Liver (tissue), 3 donors: ENCODE measurements at regions not wholly inside any gene's neighbourhood (a gene's known extent, or its start where the extent isn't known, plus 50 kb on each side); places are given as distances from the start of the nearest gene placed in this dataset.

Experiments
- EGR1 ChIP-seq, 2 donors: IDR thresholded peaks; 2 replicates each; pipeline ENCODE4 v1.6.1; 2016 to 2018; ENCODE audit warnings: antibody characterized with exemption in 2 of 2, low read depth in 2 of 2
- GABPA ChIP-seq, 2 donors: IDR thresholded peaks in 1 of 2; conservative IDR thresholded peaks in 1 of 2; 2 replicates each; pipeline ENCODE4 v1.6.1; 2016; ENCODE audit warnings: antibody characterized with exemption in 2 of 2, mild to moderate bottlenecking in 1 of 2, moderate library complexity in 1 of 2
- JUND ChIP-seq, 2 donors: IDR thresholded peaks; 2 replicates each; pipeline ENCODE4 v1.6.1; 2016; ENCODE audit warnings: antibody characterized with exemption in 2 of 2
- RAD21 ChIP-seq, 2 donors: IDR thresholded peaks; 2 replicates each; pipeline ENCODE4 v1.6.1; 2016; ENCODE audit warnings: antibody characterized with exemption in 2 of 2, mild to moderate bottlenecking in 2 of 2
- TAF1 ChIP-seq: conservative IDR thresholded peaks from 2 replicates; pipeline ENCODE4 v1.6.1; 2016; ENCODE audit warnings: antibody characterized with exemption, mild to moderate bottlenecking
- YY1 ChIP-seq: IDR thresholded peaks from 2 replicates; pipeline ENCODE4 v1.6.1; 2016; ENCODE audit warnings: antibody characterized with exemption, mild to moderate bottlenecking
- TF ChIP-seq, protein P1 (sequence below): fragments of 150-350 bp; IDR thresholded peaks from 2 replicates; pipeline ENCODE4 v1.5.1; 2017; ENCODE audit warnings: improper control_type of control experiment, low read depth, low read length; ENCODE audit not compliant: missing input control
- TF ChIP-seq, protein P2 (sequence below): IDR thresholded peaks from 2 replicates; pipeline ENCODE4 v1.6.1; 2016; ENCODE audit warnings: antibody characterized with exemption, mild to moderate bottlenecking
- TF ChIP-seq, protein P3 (sequence below): IDR thresholded peaks from 2 replicates; pipeline ENCODE4 v1.6.1; 2016; ENCODE audit warnings: antibody characterized with exemption
- donor health status: healthy.
- donor health status: healthy.

DNA sequence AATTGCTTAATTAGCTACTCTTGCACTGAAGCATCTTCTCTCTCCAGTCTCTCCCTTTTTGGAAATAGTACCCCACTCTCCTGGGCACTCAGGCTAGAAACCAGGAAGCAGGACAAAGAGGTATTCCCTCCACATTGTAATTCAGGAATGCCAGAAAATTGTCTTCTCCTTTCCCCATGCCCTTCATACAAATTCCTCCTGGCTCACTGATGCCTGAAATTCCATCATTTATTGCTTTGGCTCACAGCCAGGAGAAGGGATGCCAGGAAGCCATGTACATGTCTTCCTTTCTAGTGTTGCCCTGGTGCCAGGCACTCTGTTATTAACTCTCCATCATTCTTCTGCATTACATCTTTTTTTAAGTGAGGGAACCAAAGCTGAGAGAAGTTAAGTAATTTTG lies 716.5 kb upstream of the C9orf72 start:
- TF ChIP-seq, protein P1, sequence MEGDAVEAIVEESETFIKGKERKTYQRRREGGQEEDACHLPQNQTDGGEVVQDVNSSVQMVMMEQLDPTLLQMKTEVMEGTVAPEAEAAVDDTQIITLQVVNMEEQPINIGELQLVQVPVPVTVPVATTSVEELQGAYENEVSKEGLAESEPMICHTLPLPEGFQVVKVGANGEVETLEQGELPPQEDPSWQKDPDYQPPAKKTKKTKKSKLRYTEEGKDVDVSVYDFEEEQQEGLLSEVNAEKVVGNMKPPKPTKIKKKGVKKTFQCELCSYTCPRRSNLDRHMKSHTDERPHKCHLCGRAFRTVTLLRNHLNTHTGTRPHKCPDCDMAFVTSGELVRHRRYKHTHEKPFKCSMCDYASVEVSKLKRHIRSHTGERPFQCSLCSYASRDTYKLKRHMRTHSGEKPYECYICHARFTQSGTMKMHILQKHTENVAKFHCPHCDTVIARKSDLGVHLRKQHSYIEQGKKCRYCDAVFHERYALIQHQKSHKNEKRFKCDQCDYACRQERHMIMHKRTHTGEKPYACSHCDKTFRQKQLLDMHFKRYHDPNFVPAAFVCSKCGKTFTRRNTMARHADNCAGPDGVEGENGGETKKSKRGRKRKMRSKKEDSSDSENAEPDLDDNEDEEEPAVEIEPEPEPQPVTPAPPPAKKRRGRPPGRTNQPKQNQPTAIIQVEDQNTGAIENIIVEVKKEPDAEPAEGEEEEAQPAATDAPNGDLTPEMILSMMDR = no peak
- TF ChIP-seq GABPA (IDR thresholded peaks at IDR 0.05 in 1 of 2, conservative IDR thresholded peaks at IDR 0.05 in 1 of 2) (no peak), RAD21 (IDR thresholded peaks at IDR 0.05) (no peak), EGR1 (IDR thresholded peaks at IDR 0.05; ENCODE audit: low read depth in 2 of 2) (no peak), JUND (IDR thresholded peaks at IDR 0.05) (no peak), YY1 (no peak), TAF1 (no peak)
- TF ChIP-seq, protein P2, sequence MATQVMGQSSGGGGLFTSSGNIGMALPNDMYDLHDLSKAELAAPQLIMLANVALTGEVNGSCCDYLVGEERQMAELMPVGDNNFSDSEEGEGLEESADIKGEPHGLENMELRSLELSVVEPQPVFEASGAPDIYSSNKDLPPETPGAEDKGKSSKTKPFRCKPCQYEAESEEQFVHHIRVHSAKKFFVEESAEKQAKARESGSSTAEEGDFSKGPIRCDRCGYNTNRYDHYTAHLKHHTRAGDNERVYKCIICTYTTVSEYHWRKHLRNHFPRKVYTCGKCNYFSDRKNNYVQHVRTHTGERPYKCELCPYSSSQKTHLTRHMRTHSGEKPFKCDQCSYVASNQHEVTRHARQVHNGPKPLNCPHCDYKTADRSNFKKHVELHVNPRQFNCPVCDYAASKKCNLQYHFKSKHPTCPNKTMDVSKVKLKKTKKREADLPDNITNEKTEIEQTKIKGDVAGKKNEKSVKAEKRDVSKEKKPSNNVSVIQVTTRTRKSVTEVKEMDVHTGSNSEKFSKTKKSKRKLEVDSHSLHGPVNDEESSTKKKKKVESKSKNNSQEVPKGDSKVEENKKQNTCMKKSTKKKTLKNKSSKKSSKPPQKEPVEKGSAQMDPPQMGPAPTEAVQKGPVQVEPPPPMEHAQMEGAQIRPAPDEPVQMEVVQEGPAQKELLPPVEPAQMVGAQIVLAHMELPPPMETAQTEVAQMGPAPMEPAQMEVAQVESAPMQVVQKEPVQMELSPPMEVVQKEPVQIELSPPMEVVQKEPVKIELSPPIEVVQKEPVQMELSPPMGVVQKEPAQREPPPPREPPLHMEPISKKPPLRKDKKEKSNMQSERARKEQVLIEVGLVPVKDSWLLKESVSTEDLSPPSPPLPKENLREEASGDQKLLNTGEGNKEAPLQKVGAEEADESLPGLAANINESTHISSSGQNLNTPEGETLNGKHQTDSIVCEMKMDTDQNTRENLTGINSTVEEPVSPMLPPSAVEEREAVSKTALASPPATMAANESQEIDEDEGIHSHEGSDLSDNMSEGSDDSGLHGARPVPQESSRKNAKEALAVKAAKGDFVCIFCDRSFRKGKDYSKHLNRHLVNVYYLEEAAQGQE = no peak
- TF ChIP-seq, protein P3, sequence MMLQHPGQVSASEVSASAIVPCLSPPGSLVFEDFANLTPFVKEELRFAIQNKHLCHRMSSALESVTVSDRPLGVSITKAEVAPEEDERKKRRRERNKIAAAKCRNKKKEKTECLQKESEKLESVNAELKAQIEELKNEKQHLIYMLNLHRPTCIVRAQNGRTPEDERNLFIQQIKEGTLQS = no peak
